ENCODE measurements at regions not wholly inside any gene's neighbourhood (a gene's known extent, or its start where the extent isn't known, plus 50 kb on each side); places are given as distances from the start of the nearest gene placed in this dataset.

DNA sequence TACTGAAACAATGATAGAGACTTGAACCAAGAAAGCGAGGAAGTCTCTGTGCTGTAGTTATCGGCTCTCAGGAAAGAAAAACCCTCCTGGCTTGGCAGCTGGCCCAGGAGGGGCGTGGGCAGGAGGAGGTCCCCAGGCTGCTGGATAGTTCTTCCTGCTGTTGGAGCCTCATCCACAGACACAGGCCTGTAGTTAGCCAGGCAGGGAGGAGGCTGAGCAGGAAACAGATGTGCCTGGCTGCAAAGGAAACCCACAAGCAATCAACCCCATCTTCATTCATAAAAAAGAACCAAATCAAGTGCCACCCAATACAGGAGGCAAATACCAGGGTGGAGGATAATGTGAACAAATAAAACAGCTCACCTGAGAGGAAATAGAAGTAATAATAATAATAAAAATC is 86.2 kb downstream of the IRS2 start:
- TF ChIP-seq GATA3 (IDR thresholded peaks at IDR 0.05; ENCODE audit: low read depth, low read length) (no peak), GATA2 (IDR thresholded peaks at IDR 0.05; ENCODE audit: low read depth, low read length) (no peak)

DNA sequence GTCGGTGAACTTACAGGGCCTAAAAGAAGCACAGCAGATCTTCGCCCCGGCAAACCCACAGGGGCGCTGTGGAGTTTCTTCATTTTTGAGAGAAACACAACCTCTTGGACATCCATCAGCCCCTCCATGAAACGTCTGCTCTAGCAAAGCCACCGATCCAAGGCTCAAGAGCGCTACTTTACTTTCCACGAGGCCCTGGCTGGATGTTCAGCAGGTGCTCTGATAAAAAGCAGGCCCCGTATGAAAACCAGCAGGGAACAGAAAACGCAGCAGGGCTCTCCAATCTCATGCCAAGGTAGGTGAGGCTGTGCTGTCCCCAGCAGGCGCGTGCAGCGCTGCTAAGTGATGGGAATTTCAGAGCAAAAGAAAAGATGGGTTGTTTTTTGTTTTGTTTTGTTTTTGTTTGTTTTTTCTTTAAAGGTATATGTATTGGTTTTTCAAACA is 86.7 kb downstream of the IRS2 start:
- TF ChIP-seq GATA2 (IDR thresholded peaks at IDR 0.05; ENCODE audit: low read depth, low read length) (no peak), GATA3 (IDR thresholded peaks at IDR 0.05; ENCODE audit: low read depth, low read length) (no peak)

DNA sequence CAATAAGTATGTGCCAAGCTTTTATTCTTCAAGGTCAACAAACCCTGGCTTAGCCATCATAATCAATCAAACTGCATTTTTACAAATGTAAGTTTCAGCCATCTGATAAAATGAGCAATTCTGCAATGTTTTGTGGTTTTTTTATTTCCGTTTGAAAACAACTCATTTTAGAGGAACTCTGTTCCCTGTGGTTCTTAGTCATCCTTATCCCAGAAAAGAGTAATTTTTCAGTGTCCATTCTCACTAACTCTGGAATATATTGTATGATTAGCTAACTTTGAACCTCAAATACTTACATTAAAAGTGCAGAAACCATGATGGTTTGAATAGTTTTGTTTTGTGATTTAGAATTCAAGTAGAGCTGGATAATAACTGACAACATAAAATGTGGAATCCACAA is 87.6 kb downstream of the IRS2 start:
- TF ChIP-seq GATA3 (IDR thresholded peaks at IDR 0.05; ENCODE audit: low read depth, low read length) (no peak), GATA2 (IDR thresholded peaks at IDR 0.05; ENCODE audit: low read depth, low read length) (no peak)

DNA sequence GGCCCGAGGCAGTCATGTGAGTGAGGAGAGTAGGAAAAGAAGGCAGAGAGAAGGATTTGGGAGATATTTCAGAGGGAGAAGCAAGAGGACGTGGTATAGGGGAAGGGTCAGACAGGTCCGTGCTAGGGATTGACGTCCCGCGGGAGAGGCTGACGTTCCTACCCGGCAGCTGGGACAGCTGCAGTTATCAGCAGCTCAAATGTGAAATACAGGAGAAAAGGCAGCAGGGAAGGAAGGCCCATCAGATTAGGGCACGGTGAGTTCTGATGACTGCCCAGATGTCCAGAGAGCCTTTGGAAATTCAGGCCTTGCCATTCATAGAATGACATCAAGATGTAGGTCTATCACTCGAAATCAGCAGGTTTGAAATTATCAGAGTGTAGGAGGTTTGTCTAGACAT is 88.4 kb downstream of the IRS2 start:
- TF ChIP-seq GATA3 (IDR thresholded peaks at IDR 0.05; ENCODE audit: low read depth, low read length) (no peak), GATA2 (IDR thresholded peaks at IDR 0.05; ENCODE audit: low read depth, low read length) (no peak)

GRCh38 chr13:109695402-109696190 is 90.8 kb downstream of the IRS2 start:
- TF ChIP-seq GATA2 (IDR thresholded peaks at IDR 0.05; ENCODE audit: low read depth, low read length) (no peak), GATA3 (IDR thresholded peaks at IDR 0.05; ENCODE audit: low read depth, low read length) (no peak)

DNA sequence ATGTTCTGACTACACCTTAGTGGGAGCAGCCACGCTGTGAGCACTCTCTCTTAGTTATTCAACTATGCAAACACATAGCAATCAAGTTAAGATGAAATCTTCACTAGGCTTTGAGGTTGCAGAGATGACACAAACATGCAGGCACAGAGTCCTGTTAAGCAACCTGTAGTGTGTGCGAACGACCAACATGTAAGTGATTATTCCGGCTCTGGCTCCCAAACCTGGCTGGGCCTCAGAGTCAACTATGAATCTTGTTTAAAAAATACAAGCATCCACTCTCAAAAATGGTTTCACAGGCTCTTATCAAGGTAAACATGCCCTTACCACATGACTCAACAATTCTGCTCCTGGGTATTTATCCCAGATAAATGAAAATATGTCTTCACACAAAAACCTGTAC is 91.4 kb downstream of the IRS2 start:
- TF ChIP-seq GATA3 (IDR thresholded peaks at IDR 0.05; ENCODE audit: low read depth, low read length) (no peak), GATA2 (IDR thresholded peaks at IDR 0.05; ENCODE audit: low read depth, low read length) (no peak)

DNA sequence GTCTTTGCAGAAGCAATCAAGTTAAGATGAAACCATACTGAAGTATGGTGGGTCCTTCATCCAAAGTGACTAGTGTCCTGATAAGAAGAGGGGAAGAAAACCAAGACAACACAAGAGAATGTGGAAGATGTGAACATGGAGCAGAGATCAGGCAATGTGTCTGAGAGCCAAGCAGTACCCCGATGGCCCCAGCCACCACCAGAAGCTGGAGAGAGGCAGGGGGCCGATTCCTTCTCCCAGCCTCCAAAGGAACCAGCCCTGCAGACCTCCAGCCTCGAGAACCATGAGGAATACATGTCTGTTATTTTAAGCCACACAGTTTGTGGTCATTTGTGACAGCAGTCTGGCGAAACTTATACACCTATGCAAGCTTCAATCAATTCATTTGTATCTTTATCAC is 93.2 kb downstream of the IRS2 start:
- TF ChIP-seq GATA3 (IDR thresholded peaks at IDR 0.05; ENCODE audit: low read depth, low read length), result no peak
- no peak for TF ChIP-seq GATA2 (IDR thresholded peaks at IDR 0.05; ENCODE audit: low read depth, low read length)

DNA sequence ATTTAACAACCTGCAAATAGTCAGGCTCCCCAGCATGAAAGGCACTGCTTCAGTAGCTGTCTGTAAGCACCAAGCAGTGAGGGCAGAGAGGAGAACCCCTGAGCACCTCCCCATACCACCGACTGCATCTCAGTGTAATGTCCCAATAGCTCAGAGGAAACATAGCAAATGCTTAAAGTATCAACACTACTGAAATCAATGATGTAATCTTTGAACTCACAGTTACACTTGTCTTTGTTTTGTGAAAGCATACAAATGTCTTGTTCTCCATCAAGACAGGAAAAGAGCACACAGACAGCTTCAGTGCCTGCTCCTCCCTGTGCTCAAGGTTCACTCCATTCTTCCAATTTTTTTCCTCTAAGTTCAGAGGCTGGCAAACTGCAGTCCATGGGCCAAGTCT is 94.7 kb downstream of the IRS2 start:
- TF ChIP-seq GATA3 (IDR thresholded peaks at IDR 0.05; ENCODE audit: low read depth, low read length) (no peak), GATA2 (IDR thresholded peaks at IDR 0.05; ENCODE audit: low read depth, low read length) (no peak)

- TF ChIP-seq GATA3 (IDR thresholded peaks at IDR 0.05; ENCODE audit: low read depth, low read length), result no peak
- TF ChIP-seq GATA2 (IDR thresholded peaks at IDR 0.05; ENCODE audit: low read depth, low read length), result no peak
Measured at GRCh38 chr13:109687559-109688448, 98.6 kb downstream of the IRS2 start.

GRCh38 chr13:109685203-109685602 is 101.2 kb downstream of the IRS2 start:
- no peak for TF ChIP-seq GATA2 (IDR thresholded peaks at IDR 0.05; ENCODE audit: low read depth, low read length)
- no peak for TF ChIP-seq GATA3 (IDR thresholded peaks at IDR 0.05; ENCODE audit: low read depth, low read length)

- TF ChIP-seq GATA3 (IDR thresholded peaks at IDR 0.05; ENCODE audit: low read depth, low read length), result no peak
- no peak for TF ChIP-seq GATA2 (IDR thresholded peaks at IDR 0.05; ENCODE audit: low read depth, low read length)
Measured at GRCh38 chr13:109684824-109685202, 101.6 kb downstream of the IRS2 start.

DNA sequence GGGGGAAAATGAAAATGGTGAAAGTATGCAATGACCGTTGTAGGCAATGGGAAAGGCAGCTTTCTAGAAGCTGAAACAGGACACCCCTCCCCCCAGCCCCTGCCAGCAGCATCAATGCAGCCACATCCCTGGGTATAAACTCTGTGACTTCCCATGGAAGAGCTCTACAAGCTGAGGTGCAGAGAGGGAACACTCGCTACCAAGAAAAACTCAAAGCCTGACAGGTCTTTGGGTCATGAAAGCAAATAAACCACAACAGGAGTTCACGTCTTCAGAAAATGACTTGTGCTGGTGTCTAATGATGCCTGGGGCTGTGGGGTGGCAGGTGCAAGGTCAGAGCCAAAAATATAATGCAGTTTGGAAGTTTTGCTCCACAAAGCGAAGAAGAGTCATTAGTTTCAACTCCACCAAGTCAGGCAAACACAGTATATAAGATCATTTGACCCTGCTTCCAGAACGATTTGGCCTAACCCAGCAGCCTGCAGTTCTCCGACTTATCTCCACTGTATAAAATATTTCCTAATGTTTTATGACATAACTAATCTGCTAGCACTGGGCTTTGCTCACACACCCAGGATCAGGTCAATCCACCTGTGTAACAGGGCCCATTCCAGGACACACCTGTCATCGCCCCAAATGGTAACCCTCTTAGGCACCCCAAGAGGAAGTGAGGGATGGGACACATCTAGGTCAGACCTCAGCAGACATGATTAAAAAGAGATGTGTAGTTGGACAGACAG is 102.1 kb downstream of the IRS2 start:
- TF ChIP-seq GATA3 (IDR thresholded peaks at IDR 0.05; ENCODE audit: low read depth, low read length) (no peak), GATA2 (IDR thresholded peaks at IDR 0.05; ENCODE audit: low read depth, low read length) (no peak)

- TF ChIP-seq GATA3 (IDR thresholded peaks at IDR 0.05; ENCODE audit: low read depth, low read length), result no peak
Measured at GRCh38 chr13:109682534-109683244, 103.7 kb downstream of the IRS2 start.

- TF ChIP-seq GATA2 (IDR thresholded peaks at IDR 0.05; ENCODE audit: low read depth, low read length) (no peak), GATA3 (IDR thresholded peaks at IDR 0.05; ENCODE audit: low read depth, low read length) (no peak)
Measured at GRCh38 chr13:109680930-109681329, 105.5 kb downstream of the IRS2 start.
